ENCODE measurements at regions not wholly inside any gene's neighbourhood (a gene's known extent, or its start where the extent isn't known, plus 50 kb on each side); places are given as distances from the start of the nearest gene placed in this dataset.

- no peaks in the 10 kb centered on the region for H3K4me1 ChIP-seq (ENCODE audit: control insufficient read depth, insufficient read depth, low read length)
- POLR2A ChIA-PET (ENCODE audit: unreplicated experiment) = no interaction called here
Observed at GRCh38 chr3:87710511-87710910, 348.3 kb downstream of the CGGBP1 start.

More at GRCh38 chr3:87710511-87710910, 348.3 kb downstream of the CGGBP1 start:
- Histone ChIP-seq H4K20me1 (ENCODE audit: insufficient read depth, low read length) (no peaks in the 10 kb centered on the region), H3K9ac (ENCODE audit: low read depth, low read length) (no peak overlapping the region), H3K9me1 (ENCODE audit: insufficient read depth, low read length) (no peaks in the 10 kb centered on the region), H2BK15ac (ENCODE audit: low read depth, low read length) (no peak overlapping the region), H3K18ac (ENCODE audit: low read depth, low read length) (no peak overlapping the region), H4K91ac (ENCODE audit: insufficient read depth, low read depth, low read length) (no peak overlapping the region), H2BK120ac (ENCODE audit: low read depth, low read length) (no peak overlapping the region), H2BK5ac (ENCODE audit: low read depth, low read length, poor library complexity, severe bottlenecking) (no peak overlapping the region), H2BK20ac (ENCODE audit: low read depth, low read length) (no peak overlapping the region), H3K4ac (ENCODE audit: low read depth, low read length) (no peak overlapping the region), H4K5ac (ENCODE audit: low read depth, low read length) (no peak overlapping the region), H3K4me2 (ENCODE audit: low read depth, low read length) (no peak overlapping the region), H3K14ac (replicated peaks; ENCODE audit: low read depth, low read length) (no peak overlapping the region), H3K79me1 (ENCODE audit: low read depth in 1 of 2, low read length in 2 of 2) (no peaks in the 10 kb centered on the region), H3K23ac (ENCODE audit: low read depth, low read length) (no peak overlapping the region), H3K9me3 (ENCODE audit: control insufficient read depth, insufficient read depth, low read length) (peaks cover 2% of the 10 kb centered on the region; the same call in 1 of the 2 replicates), H3K27ac (ENCODE audit: insufficient read depth, low read length) (no peak overlapping the region), H3K27me3 (ENCODE audit: control insufficient read depth, insufficient read depth, low read length) (no peaks in the 10 kb centered on the region), H2AK5ac (ENCODE audit: low read depth, low read length) (no peak overlapping the region), H3K56ac (ENCODE audit: extremely low read depth, insufficient read depth, low read length) (no peak overlapping the region), H2AK9ac (replicated peaks; ENCODE audit: low read depth, low read length, poor library complexity) (no peak overlapping the region), H3K36me3 (ENCODE audit: control insufficient read depth, insufficient read depth, low read length) (no peaks in the 10 kb centered on the region), H3K4me3 (ENCODE audit: insufficient read depth, low read depth, low read length) (no peak overlapping the region), H2AFZ (replicated peaks; ENCODE audit: low read length, poor library complexity) (no peak overlapping the region), H4K8ac (ENCODE audit: low read depth in 2 of 2, low read length in 2 of 2) (no peak overlapping the region)
- DNase-seq = no peak
- WGBS, 2 experiments (ENCODE audit: extremely low coverage in 2 of 2, insufficient read length in 1 of 2) = no CpG with 5 or more reads among the region's 1 CpG
- TF ChIP-seq SMC3 (IDR thresholded peaks at IDR 0.05; ENCODE audit: low read depth, low read length) = no peak
- TF ChIP-seq CTCF (conservative IDR thresholded peaks at IDR 0.05; ENCODE audit: low read depth, low read length) = no peak
- no peak for TF ChIP-seq RFX5 (IDR thresholded peaks at IDR 0.05; ENCODE audit: low read depth, low read length)
- no peak for TF ChIP-seq FOS (IDR thresholded peaks at IDR 0.05; ENCODE audit: low read depth, low read length)
- no peak for TF ChIP-seq RAD21 (IDR thresholded peaks at IDR 0.05; ENCODE audit: low read length)
- TF ChIP-seq USF2 (IDR thresholded peaks at IDR 0.05; ENCODE audit: low read depth, low read length) = no peak
- CTCF ChIA-PET = interaction anchor here (0.7 kb wide), 1 partner anchor 55 kb away, joined by 3 read pairs; no protein-coding TSS in a partner anchor
- dilution Hi-C loops (cut with HindIII; ENCODE audit: low sequenced_read_pairs, unreplicated experiment) (no loop called here), in situ Hi-C loops (cut with MboI; ENCODE audit: low sequenced_read_pairs) (no loop called here), intact Hi-C loops (cut with micrococcal nuclease) (no loop called here)
- no peak for ATAC-seq (ENCODE audit: low read depth)
- no TSS peak for BruUV-seq (replicated peaks)

All from IMR-90 (cell line).